HL-60 (cell line): ENCODE measurements at regions not wholly inside any gene's neighbourhood (a gene's known extent, or its start where the extent isn't known, plus 50 kb on each side); places are given as distances from the start of the nearest gene placed in this dataset.

Source experiments
- DNase-seq, 2 experiments: peaks; one replicate each; pipeline ENCODE4 v3.0.0-alpha.2; 2010 to 2020; ENCODE audit warnings: low read depth in 1 of 2, low spot score in 1 of 2
- H3K27ac ChIP-seq: fragments of 250-450 bp; sonication (Bioruptor Pico); replicated peaks from 2 replicates; pipeline ENCODE4 v1.5.1; 2020; ENCODE audit warnings: mild to moderate bottlenecking, moderate library complexity
- H3K27me3 ChIP-seq: fragments of 250-450 bp; sonication (Bioruptor Pico); 2 replicates; pipeline ENCODE4 v1.5.1; 2021; ENCODE audit warnings: mild to moderate bottlenecking, moderate library complexity; ENCODE audit not compliant: insufficient read depth, poor library complexity, severe bottlenecking
- H3K4me3 ChIP-seq: replicated peaks from 2 replicates; pipeline ENCODE4 v1.5.1; 2011; ENCODE audit warnings: mild to moderate bottlenecking, control low read depth, low read length; ENCODE audit not compliant: insufficient read depth
- CTCF ChIP-seq: IDR thresholded peaks from one replicate; pipeline ENCODE4 v1.5.1; 2011; ENCODE audit warnings: low read length, control low read depth, inconsistent platforms; ENCODE audit not compliant: insufficient read depth
- GABPA ChIP-seq: IDR thresholded peaks from 2 replicates; pipeline ENCODE4 v1.6.1; 2012; ENCODE audit warnings: low read depth
- POLR2AphosphoS5 ChIP-seq: IDR thresholded peaks from 2 replicates; pipeline ENCODE4 v1.6.1; 2012; ENCODE audit warnings: low read depth
- REST ChIP-seq: IDR thresholded peaks from 2 replicates; pipeline ENCODE4 v1.6.1; 2012; ENCODE audit warnings: low read depth; ENCODE audit not compliant: insufficient replicate concordance
- SPI1 ChIP-seq: IDR thresholded peaks from 2 replicates; pipeline ENCODE4 v1.6.1; 2012; ENCODE audit warnings: low read depth, mild to moderate bottlenecking, borderline replicate concordance

- no peaks in the 10 kb centered on the region for H3K27me3 ChIP-seq
- H3K4me3 ChIP-seq: no peak overlapping the region
- no peak overlapping the region for H3K27ac ChIP-seq
- TF ChIP-seq CTCF (no peak), GABPA (no peak), REST (no peak), POLR2AphosphoS5 (peak; percentile 73), SPI1 (peak; percentile 4; the same call in 1 of the 2 replicates)
- DNase-seq: peak in 1 of 2 experiments; percentile 67
Measured at GRCh38 chr18:46372670-46373069, 268.5 kb downstream of the HAUS1 start.

GRCh38 chr18:46373131-46373530 lies 268.9 kb downstream of the HAUS1 start:
- no peaks in the 10 kb centered on the region for H3K27me3 ChIP-seq
- no peak for DNase-seq
- no peak for TF ChIP-seq POLR2AphosphoS5
- TF ChIP-seq REST: no peak
- TF ChIP-seq CTCF: no peak
- TF ChIP-seq GABPA: no peak
- TF ChIP-seq SPI1: no peak
- H3K27ac ChIP-seq: no peak overlapping the region
- H3K4me3 ChIP-seq: no peak overlapping the region

GRCh38 chr18:46373791-46374190 lies 269.6 kb downstream of the HAUS1 start:
- no peak overlapping the region for H3K4me3 ChIP-seq
- no peak overlapping the region for H3K27ac ChIP-seq
- TF ChIP-seq POLR2AphosphoS5: no peak
- no peak for DNase-seq
- H3K27me3 ChIP-seq: no peaks in the 10 kb centered on the region

GRCh38 chr18:46374850-46375249 lies 270.7 kb downstream of the HAUS1 start:
- no peak overlapping the region for H3K4me3 ChIP-seq
- TF ChIP-seq CTCF (no peak), SPI1 (no peak), GABPA (no peak), REST (no peak), POLR2AphosphoS5 (no peak)
- DNase-seq: no peak
- H3K27me3 ChIP-seq: no peaks in the 10 kb centered on the region
- H3K27ac ChIP-seq: no peak overlapping the region
